NCI-H2196 (cell line): ENCODE measurements at regions not wholly inside any gene's neighbourhood (a gene's known extent, or its start where the extent isn't known, plus 50 kb on each side); places are given as distances from the start of the nearest gene placed in this dataset.

Experiments
- DNase-seq: peaks from one replicate; lab custom pipeline; 2025; ENCODE audit not compliant: unreplicated experiment; lab: John Stamatoyannopoulos, UW

GRCh38 chr2:21916934-21917522, 793.3 kb downstream of the TDRD15 start:
- DNase-seq: no peak

- DNase-seq: no peak
Observed at GRCh38 chr2:21920721-21921120, 797.0 kb downstream of the TDRD15 start.

GRCh38 chr2:21924640-21925285, 801.0 kb downstream of the TDRD15 start:
- DNase-seq: no peak

GRCh38 chr2:21928292-21928691, 804.5 kb downstream of the TDRD15 start:
- DNase-seq: no peak

- DNase-seq: no peak
Observed at GRCh38 chr2:21930226-21930625, 806.5 kb downstream of the TDRD15 start.

GRCh38 chr2:21939967-21940366, 816.2 kb downstream of the TDRD15 start:
- DNase-seq: no peak

- DNase-seq: no peak
Observed at GRCh38 chr2:21944536-21944935, 820.8 kb downstream of the TDRD15 start.

- no peak for DNase-seq
Observed at GRCh38 chr2:21945658-21946057, 821.9 kb downstream of the TDRD15 start.

GRCh38 chr2:21947046-21947445, 823.3 kb downstream of the TDRD15 start:
- DNase-seq: no peak

GRCh38 chr2:21966139-21966538, 842.4 kb downstream of the TDRD15 start:
- no peak for DNase-seq

GRCh38 chr2:21970971-21971370, 847.2 kb downstream of the TDRD15 start:
- DNase-seq: no peak

GRCh38 chr2:21972586-21972985, 848.8 kb downstream of the TDRD15 start:
- DNase-seq: no peak

GRCh38 chr2:21981127-21981526, 857.4 kb downstream of the TDRD15 start:
- no peak for DNase-seq

- DNase-seq: no peak
Observed at GRCh38 chr2:21993002-21993401, 869.2 kb downstream of the TDRD15 start.

- DNase-seq: no peak
Observed at GRCh38 chr2:21996339-21996738, 872.6 kb downstream of the TDRD15 start.

GRCh38 chr2:21999522-21999921, 875.8 kb downstream of the TDRD15 start:
- DNase-seq: no peak

GRCh38 chr2:22002066-22002465, 878.3 kb downstream of the TDRD15 start:
- no peak for DNase-seq

GRCh38 chr2:22003270-22003669, 879.5 kb downstream of the TDRD15 start:
- no peak for DNase-seq

GRCh38 chr2:22011048-22011447, 887.3 kb downstream of the TDRD15 start:
- no peak for DNase-seq

GRCh38 chr2:22020091-22020742, 896.4 kb downstream of the TDRD15 start:
- DNase-seq: no peak

GRCh38 chr2:22027345-22028005, 903.7 kb downstream of the TDRD15 start:
- DNase-seq: no peak

- no peak for DNase-seq
Observed at GRCh38 chr2:22035361-22035830, 911.6 kb downstream of the TDRD15 start.
